Choroid plexus epithelial cell (primary cell): ENCODE measurements at regions not wholly inside any gene's neighbourhood (a gene's known extent, or its start where the extent isn't known, plus 50 kb on each side); places are given as distances from the start of the nearest gene placed in this dataset.
A peak's percentile ranks its signal among the peaks of the same experiment; 100 is the strongest.

Experiments
- DNase-seq: peaks from one replicate; pipeline ENCODE4 v3.0.0-alpha.2; 2010; ENCODE audit warnings: low read depth
- H3K4me3 ChIP-seq: 2 replicates; pipeline ENCODE4 v1.5.1; 2011; ENCODE audit warnings: low read depth, mild to moderate bottlenecking, control low read depth, low read length, moderate library complexity
- CTCF ChIP-seq: conservative IDR thresholded peaks from 2 replicates; pipeline ENCODE4 v1.5.1; 2011; ENCODE audit warnings: low read depth, mild to moderate bottlenecking, control low read depth, inconsistent platforms, low read length, moderate library complexity

- no peak overlapping the region for H3K4me3 ChIP-seq
- DNase-seq = no peak
- no peak for TF ChIP-seq CTCF
Observed at GRCh38 chr4:112944006-112944405, 105.4 kb upstream of the ANK2 start.

GRCh38 chr4:112946127-112946526, 103.3 kb upstream of the ANK2 start:
- TF ChIP-seq CTCF = no peak
- DNase-seq = no peak
- no peak overlapping the region for H3K4me3 ChIP-seq

GRCh38 chr4:112947616-112948015, 101.8 kb upstream of the ANK2 start:
- no peak for TF ChIP-seq CTCF
- no peak for DNase-seq
- H3K4me3 ChIP-seq = no peak overlapping the region

- peak; percentile 40 for DNase-seq
- H3K4me3 ChIP-seq = no peak overlapping the region
- peak; percentile 57 for TF ChIP-seq CTCF
Observed at GRCh38 chr4:112951362-112952312, 97.8 kb upstream of the ANK2 start.

- no peak for DNase-seq
- no peak overlapping the region for H3K4me3 ChIP-seq
- TF ChIP-seq CTCF = no peak
Observed at GRCh38 chr4:112952313-112952700, 97.1 kb upstream of the ANK2 start.

- no peak for DNase-seq
- no peak overlapping the region for H3K4me3 ChIP-seq
- no peak for TF ChIP-seq CTCF
Observed at GRCh38 chr4:112953262-112953661, 96.2 kb upstream of the ANK2 start.

- no peak overlapping the region for H3K4me3 ChIP-seq
- no peak for TF ChIP-seq CTCF
- DNase-seq = no peak
Observed at GRCh38 chr4:112954286-112954685, 95.2 kb upstream of the ANK2 start.
